ENCODE measurements at regions not wholly inside any gene's neighbourhood (a gene's known extent, or its start where the extent isn't known, plus 50 kb on each side); places are given as distances from the start of the nearest gene placed in this dataset.

GRCh38 chr16:20137909-20138308, 64.2 kb upstream of the GPR139 start:
- no peak overlapping the region for H3K4me3 ChIP-seq (ENCODE audit: low read depth, low read length, poor library complexity, severe bottlenecking)
- no TSS peak for BruUV-seq (replicated peaks)
- TF ChIP-seq EZH2 (IDR thresholded peaks at IDR 0.05; ENCODE audit: borderline replicate concordance, low read depth, low read length, poor library complexity, severe bottlenecking), result no peak
- TF ChIP-seq, protein P1, sequence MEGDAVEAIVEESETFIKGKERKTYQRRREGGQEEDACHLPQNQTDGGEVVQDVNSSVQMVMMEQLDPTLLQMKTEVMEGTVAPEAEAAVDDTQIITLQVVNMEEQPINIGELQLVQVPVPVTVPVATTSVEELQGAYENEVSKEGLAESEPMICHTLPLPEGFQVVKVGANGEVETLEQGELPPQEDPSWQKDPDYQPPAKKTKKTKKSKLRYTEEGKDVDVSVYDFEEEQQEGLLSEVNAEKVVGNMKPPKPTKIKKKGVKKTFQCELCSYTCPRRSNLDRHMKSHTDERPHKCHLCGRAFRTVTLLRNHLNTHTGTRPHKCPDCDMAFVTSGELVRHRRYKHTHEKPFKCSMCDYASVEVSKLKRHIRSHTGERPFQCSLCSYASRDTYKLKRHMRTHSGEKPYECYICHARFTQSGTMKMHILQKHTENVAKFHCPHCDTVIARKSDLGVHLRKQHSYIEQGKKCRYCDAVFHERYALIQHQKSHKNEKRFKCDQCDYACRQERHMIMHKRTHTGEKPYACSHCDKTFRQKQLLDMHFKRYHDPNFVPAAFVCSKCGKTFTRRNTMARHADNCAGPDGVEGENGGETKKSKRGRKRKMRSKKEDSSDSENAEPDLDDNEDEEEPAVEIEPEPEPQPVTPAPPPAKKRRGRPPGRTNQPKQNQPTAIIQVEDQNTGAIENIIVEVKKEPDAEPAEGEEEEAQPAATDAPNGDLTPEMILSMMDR (conservative IDR thresholded peaks at IDR 0.05; ENCODE audit: low read depth, low read length), result no peak
- H3K9me3 ChIP-seq (ENCODE audit: low read depth, low read length, poor library complexity, severe bottlenecking), result no peaks in the 10 kb centered on the region
- no peaks in the 10 kb centered on the region for H3K4me1 ChIP-seq (ENCODE audit: insufficient read depth, low read length, poor library complexity, severe bottlenecking)
- intact Hi-C loops (cut with micrococcal nuclease; ENCODE audit: unreplicated experiment), result no loop called here
- no peak for DNase-seq (ENCODE audit: low spot score)
- POLR2A ChIA-PET (ENCODE audit: low non-redundant PET), result no interaction called here
- CTCF ChIA-PET, result no interaction called here
- H3K36me3 ChIP-seq (ENCODE audit: insufficient read depth, low read length, poor library complexity, severe bottlenecking), result no peaks in the 10 kb centered on the region
- peaks cover 6% of the 10 kb centered on the region for H3K27me3 ChIP-seq (replicated peaks; ENCODE audit: insufficient read depth, low read depth, low read length, poor library complexity)
- no peak overlapping the region for H3K27ac ChIP-seq (ENCODE audit: low read depth, low read length, poor library complexity, severe bottlenecking)

DNA sequence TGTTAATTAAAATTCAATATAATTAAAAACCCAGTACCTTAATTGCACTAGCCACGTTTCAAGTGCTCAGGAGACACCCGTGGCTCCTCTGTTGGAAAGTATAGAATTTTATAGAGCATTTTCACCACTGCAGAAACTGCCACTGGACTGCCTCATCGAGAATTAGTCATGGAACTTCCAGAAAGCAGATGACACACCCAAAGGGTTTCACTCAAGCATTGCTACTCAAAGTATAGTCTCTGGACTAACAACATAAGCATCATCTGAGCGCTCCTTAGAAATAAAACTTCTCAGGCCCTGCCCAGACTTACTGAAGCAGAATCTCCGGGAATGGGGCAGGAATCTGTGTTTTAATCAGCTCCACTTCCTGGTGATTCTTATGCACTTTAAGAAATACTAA, 63.5 kb upstream of the GPR139 start:
- no peaks in the 10 kb centered on the region for H3K4me1 ChIP-seq (ENCODE audit: insufficient read depth, low read length, poor library complexity, severe bottlenecking)
- ChIA-PET POLR2A (ENCODE audit: low non-redundant PET) (no interaction called here), CTCF (no interaction called here)

GRCh38 chr16:20136446-20136968, 62.8 kb upstream of the GPR139 start:
- TF ChIP-seq EZH2 (IDR thresholded peaks at IDR 0.05; ENCODE audit: borderline replicate concordance, low read depth, low read length, poor library complexity, severe bottlenecking), result no peak
- TF ChIP-seq, protein P1 (conservative IDR thresholded peaks at IDR 0.05; ENCODE audit: low read depth, low read length), result no peak
- Histone ChIP-seq H3K4me1 (ENCODE audit: insufficient read depth, low read length, poor library complexity, severe bottlenecking) (no peaks in the 10 kb centered on the region), H3K4me3 (ENCODE audit: low read depth, low read length, poor library complexity, severe bottlenecking) (no peak overlapping the region), H3K36me3 (ENCODE audit: insufficient read depth, low read length, poor library complexity, severe bottlenecking) (no peaks in the 10 kb centered on the region), H3K9me3 (ENCODE audit: low read depth, low read length, poor library complexity, severe bottlenecking) (no peaks in the 10 kb centered on the region), H3K27me3 (replicated peaks; ENCODE audit: insufficient read depth, low read depth, low read length, poor library complexity) (peaks cover 6% of the 10 kb centered on the region), H3K27ac (ENCODE audit: low read depth, low read length, poor library complexity, severe bottlenecking) (no peak overlapping the region)
- no TSS peak for BruUV-seq (replicated peaks)
- CTCF ChIA-PET, result no interaction called here
- no peak for DNase-seq (ENCODE audit: low spot score)
- intact Hi-C loops (cut with micrococcal nuclease; ENCODE audit: unreplicated experiment), result no loop called here
- POLR2A ChIA-PET (ENCODE audit: low non-redundant PET), result no interaction called here

More for the DNA sequence above, 63.5 kb upstream of the GPR139 start:
- no peak for DNase-seq (ENCODE audit: low spot score)
- intact Hi-C loops (cut with micrococcal nuclease; ENCODE audit: unreplicated experiment), result no loop called here
- H3K36me3 ChIP-seq (ENCODE audit: insufficient read depth, low read length, poor library complexity, severe bottlenecking), result no peaks in the 10 kb centered on the region
- no peak overlapping the region for H3K27ac ChIP-seq (ENCODE audit: low read depth, low read length, poor library complexity, severe bottlenecking)
- BruUV-seq (replicated peaks), result no TSS peak
- TF ChIP-seq EZH2 (IDR thresholded peaks at IDR 0.05; ENCODE audit: borderline replicate concordance, low read depth, low read length, poor library complexity, severe bottlenecking), result no peak
- TF ChIP-seq, protein P1 (conservative IDR thresholded peaks at IDR 0.05; ENCODE audit: low read depth, low read length), result no peak
- H3K27me3 ChIP-seq (replicated peaks; ENCODE audit: insufficient read depth, low read depth, low read length, poor library complexity), result peaks cover 6% of the 10 kb centered on the region
- no peak overlapping the region for H3K4me3 ChIP-seq (ENCODE audit: low read depth, low read length, poor library complexity, severe bottlenecking)
- no peaks in the 10 kb centered on the region for H3K9me3 ChIP-seq (ENCODE audit: low read depth, low read length, poor library complexity, severe bottlenecking)

Data from A673 (cell line).